Left colon (tissue), 2 donors: ENCODE measurements at regions not wholly inside any gene's neighbourhood (a gene's known extent, or its start where the extent isn't known, plus 50 kb on each side); places are given as distances from the start of the nearest gene placed in this dataset.
"Not testable (repeated sequence)": the region's sequence is repeated elsewhere in the genome, so short reads cannot be mapped to it uniquely, and the experiment has no call there.

ENCODE experiments used
- ATAC-seq: fragments of 200-7000 bp; cut with Tn5 transposase; one replicate; pipeline ENCODE4 v1.9.1; 2020; ENCODE audit warnings: mild to moderate bottlenecking, moderate library complexity
- DNase-seq, 2 donors: peaks; one replicate each; pipeline ENCODE4 v3.0.0-alpha.2; 2020
- intact Hi-C, 2 donors: fragments of 100-400 bp; cut with DNase I in 1 of 2; cut with micrococcal nuclease in 1 of 2; formaldehyde crosslinking; loops; one replicate each; pipeline versions ENCODE4 v1.11.2 to v1.14.0; 2022; cut with DNase I, micrococcal nuclease
- donor health status: DM: no; HTN: no; CAD: no.
- donor health status: DM: yes; HTN: yes; CAD: no.

DNA sequence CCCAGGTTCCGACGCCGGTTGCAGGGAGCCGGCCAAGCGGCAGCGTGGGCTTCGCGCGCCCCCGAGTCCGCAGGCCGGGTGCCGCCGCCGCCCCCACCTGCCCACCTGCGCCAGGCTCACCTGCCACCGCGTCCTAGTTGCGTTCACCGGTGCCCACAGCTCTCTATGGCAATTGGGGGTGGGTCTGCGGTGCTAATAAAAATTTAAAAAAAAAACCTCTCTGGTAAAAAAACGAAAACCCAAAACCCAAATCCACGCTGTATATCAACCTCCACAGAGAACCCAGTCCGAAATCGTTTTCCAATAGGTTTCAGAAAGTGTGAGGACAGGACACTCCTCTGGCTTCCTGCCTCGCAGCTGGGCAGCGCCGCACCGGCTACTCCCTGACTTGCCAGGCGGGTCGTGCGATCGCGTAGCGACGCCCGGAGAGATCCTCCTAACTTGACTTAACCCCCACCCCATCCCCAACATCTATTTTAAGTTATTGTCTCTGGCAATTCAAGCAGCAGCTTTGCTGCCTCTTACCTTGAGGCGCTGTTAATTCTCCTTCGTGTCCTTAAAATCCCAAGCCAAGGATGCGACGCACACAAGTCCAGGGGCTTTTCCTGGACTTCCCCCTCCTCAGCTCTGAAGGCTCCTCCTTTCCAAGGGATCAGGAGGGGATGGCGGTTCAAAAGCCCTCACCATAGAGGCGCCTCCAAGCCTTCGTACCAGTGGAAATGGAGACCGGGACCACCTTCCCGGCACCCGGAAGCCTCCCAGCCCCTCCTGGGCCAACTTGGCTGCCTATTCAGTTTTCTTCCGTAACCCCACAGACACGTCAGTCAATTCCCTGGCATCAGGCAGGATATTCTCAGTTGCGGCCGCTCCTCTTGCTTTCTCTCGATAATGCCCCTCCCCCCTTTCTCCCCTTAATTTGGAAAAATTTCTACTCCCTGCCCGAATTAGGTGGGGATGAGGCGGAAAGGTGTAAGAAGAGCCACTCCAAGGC, 1639.4 kb upstream of the C9orf72 start:
- intact Hi-C loops = no loop called here
- peak; percentile 42 for ATAC-seq

DNA sequence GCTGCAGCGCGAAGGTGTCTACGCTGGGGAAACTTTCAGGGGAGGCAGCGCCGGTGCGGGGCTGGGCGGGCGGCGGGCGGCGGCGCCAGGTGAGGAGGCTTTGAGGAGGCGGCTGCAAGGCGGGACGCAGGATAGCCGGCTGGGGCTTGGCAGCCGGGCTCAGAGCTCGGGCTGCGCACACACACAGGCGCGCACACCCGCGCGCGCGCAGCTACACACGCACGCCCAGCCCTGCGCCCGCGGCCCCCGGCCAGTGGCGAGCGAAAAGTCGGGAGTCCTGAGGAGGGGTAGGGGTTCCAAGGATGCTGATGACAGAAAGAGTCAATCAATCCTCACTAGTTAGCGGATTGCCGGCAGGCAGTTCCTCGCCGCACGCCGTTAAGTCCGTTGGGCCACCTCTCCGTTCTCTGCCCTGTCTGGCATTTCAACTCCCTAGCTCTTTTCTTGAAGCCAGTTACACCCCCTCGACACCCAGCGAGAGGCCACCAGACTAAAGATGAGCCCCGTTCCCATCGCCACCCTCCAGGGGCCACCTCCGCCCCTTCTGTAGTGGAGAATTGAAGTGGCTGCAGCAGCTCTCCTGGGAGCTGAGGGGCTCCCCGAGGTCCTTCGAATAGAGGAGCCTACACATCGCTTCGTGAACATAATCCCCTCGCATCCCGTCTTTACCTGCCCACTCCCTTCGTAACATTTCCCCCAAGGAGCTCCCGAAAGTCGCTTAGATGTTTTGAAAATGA, 1640.3 kb upstream of the C9orf72 start, which contains the start of gene LINGO2:
LINGO2 (minus strand) TSS at position 185 of the 737 bp plus-strand sequence.
- ATAC-seq (peak; percentile 27), DNase-seq (no peak)
- intact Hi-C loops = no loop called here

More for the DNA sequence above, 1639.4 kb upstream of the C9orf72 start:
- DNase-seq = peak in 1 of 2 donors; percentile 7

DNA sequence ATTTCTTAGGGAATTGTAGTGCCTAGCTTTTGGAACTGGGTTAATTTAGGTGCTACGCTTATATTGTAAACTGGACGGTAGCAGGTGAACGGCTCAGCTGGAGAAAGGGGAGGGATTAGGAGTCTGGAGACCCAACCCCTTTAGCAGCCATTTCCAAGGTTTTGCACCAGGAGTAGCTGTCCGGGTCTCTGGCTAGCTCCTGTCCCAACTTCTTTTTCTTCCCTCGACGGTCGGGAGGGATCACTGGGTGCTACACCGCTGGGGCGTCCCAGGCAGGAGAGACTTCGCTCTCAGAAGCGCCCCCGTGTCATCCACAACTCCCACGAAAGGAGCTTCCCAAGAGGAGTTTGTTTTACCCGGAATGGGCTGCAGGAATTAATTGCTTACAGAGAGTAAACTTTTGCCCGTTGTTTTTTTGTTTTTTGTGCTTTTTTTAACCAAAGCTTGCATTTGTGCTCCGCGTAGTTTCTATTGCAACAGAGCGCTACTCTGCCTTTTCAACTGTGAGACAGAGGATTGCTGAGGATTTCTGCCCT, 1640.9 kb upstream of the C9orf72 start:
- DNase-seq = no peak
- no peak for ATAC-seq
- intact Hi-C loops = no loop called here

DNA sequence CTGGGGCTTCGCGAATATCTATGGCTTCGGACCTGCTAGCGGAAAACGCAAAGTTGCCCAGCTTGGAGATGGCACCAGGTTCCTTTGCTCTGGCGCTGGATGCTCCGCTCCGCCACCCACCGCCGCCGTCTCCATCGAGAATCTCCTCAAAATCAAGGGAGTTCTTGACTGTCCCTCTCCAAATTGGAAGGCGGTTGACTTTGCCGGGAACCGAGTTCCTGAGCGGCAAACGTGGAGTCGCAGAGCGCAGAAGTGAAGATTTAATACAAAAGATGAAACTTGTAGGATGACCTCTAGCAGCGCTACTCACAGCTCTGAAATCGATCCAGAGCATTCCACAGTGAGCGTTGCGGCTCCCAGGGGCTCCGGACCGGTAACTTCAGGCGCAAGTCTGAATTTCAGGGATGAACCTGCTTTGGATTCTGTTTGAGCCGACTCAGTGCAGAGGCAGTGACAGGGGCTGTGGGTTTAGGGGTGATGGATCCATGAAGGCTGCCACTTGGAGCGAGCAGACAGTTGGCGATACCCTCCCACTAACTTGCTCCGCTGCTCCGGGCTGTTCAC, 1641.5 kb upstream of the C9orf72 start:
- ATAC-seq (no peak), DNase-seq (no peak)
- intact Hi-C loops = no loop called here

DNA sequence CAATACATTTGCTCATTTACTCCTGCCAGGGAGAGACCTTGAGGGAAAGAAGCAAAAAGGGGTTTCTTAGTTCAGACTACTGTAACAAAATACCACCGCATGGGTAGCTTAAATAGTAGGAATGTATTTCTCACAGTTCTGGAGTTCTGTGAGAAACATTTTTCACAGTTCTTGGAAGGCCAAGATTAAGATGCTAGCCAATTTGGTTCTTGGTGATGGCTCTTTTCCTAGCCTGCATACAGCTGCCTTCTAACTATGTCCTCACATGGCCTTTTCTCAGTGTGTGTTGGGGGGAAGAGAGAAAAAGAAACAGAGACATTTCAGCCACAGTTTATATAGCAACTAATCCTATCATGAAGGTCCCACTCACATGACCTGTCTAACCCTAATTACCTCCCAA, 1644.7 kb upstream of the C9orf72 start:
- no peak for ATAC-seq
- intact Hi-C loops = no loop called here

DNA sequence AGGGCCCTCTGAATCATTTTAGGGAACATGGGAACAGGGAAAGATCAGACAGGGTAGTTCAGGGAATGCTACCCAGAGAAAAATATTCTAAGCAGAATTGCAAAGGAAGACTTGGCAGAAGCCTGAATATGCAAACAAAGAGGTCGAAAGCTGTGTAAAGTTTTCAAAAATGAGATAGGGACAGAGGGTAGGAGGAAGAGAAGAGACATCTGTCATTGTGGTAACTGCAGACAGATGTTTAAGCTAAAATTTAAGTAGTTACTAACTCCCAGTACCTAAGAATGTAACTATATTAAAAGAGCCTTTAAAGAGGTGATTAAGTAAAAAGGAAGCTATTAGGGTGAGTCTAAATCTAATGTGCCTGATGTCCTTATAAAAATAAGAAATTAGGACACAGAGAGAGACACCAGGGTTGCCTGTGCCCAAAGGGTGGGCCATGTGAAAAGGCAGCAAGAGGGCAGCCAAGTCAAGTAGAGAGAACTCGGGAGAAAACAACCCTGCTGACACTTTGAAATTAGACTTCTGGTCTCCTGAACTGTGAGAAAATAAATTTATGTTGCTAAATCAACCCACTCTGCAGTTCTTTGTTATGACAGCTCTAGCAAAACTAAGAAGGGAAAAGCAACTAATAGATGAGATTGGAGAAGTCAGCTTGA, 1647.4 kb upstream of the C9orf72 start:
- DNase-seq (no peak), ATAC-seq (no peak)

More for the DNA sequence above, 1644.7 kb upstream of the C9orf72 start:
- no peak for DNase-seq

DNA sequence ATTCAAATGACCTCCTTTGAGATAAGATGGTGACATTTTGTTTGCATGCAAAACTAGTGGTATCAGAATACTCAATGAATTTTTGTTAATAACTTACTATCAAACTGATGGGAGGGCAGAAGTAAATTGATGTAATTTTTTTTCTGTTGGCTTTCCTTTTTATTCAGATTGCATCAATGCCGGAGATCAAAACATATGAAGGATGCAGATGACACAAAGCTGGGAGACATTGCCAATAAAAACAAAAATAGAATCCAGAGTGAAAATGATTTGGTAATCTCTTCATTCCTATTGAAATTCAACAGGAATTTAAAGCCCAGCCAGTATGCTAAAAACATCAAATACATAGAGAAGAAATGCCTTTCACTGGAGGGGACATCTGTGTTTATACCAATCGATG, 1655.3 kb upstream of the C9orf72 start:
- ATAC-seq (no peak), DNase-seq (no peak)
- intact Hi-C loops = no loop called here

More for the DNA sequence above, 1647.4 kb upstream of the C9orf72 start:
- intact Hi-C loops = no loop called here

DNA sequence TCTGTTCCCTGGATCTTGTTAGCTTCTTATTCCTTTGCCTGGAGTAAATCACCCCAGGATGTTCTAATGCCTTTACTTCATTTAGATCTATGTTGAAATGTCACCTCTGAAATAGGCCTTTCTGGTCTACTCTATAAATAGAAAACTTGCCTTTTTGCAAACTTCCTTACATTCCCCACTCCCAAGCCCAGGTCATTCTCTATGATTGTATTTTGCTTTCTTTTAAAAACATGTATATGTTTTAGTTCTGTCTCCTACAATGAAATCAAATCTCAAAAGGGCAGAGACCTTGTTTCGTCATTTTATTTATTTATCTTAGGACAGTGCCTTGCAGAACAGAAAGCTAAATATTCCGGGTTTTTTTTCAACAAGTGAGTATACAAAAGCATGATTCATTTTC, 1657.7 kb upstream of the C9orf72 start:
- intact Hi-C loops = no loop called here
- ATAC-seq = no peak

DNA sequence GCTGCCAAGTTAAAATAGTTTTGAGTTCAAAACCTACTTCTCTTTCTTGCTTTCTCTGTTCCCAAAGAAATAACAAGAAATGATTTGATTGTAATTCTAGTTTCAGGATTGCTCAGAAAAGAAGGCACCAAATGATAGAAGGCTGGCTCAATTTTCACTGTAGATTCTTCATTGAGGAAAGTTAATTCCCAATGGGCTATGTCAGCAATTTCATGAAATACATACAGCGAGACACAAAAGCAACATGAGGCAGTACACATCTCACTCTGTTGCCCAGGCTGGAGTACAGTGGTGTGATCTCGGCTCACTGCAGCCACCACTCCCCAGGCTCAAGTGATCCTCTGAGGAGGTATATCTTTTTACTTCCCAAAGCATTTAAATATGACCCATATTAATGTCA, 1659.9 kb upstream of the C9orf72 start:
- DNase-seq (no peak), ATAC-seq (no peak)
- intact Hi-C loops = no loop called here

More for the DNA sequence above, 1657.7 kb upstream of the C9orf72 start:
- DNase-seq = no peak

DNA sequence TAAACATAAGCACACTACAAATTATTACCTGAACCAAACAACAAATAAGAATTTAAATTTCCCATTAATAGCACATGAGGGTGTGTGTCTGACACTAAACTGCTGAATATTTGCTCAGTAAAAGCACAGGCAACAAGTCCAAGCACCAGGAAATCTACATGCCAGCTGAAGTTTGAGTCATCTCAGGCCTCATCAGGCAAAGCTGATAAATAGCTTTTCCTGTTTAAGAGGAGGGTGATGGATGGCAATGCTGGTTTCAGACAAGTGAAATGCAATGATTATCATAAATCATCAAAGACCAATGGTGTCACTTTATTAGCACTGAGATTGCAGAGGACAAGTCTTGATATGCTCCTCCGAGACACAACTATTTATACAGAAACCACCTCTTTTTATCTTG, 1668.0 kb upstream of the C9orf72 start:
- ATAC-seq (no peak), DNase-seq (no peak)
- intact Hi-C loops = no loop called here

DNA sequence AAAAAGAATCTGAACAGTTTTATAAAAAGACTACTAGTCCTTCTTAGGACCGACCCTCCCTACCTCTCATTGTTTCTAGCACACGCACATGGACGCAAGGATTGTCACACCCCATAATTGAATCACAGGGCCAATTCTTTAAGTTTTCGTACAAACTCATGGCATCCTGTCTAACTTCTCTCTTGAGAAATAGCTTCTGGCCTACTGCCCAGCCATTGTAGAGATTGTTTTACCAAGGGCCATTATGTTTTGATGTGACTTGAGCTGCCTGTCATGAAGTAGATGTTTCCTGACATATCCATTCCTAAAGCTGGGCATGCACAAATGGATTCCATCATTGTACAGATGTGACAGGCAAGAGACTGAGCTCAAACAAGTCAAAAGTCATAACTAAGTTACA, 1672.1 kb upstream of the C9orf72 start:
- no peak for DNase-seq

DNA sequence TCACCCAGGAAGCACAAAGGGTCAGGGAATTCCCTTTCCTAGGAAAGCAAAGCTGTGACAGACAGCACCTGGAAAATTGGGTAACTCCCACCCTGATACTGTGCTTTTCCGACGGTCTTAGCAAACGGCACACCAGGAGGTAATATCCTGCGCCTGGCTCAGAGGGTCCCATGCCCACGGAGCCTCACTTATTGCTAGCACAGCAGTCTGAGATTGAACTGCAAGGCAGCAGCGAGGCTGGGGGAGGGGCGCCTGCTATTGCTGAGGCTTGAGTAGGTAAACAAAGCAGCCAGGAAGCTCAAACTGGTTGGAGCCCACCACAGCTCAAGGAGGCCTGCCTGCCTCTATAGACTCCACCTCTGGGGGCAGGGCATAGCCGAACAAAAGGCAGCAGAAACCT, 1697.1 kb upstream of the C9orf72 start:
- ATAC-seq, intact Hi-C loops, DNase-seq: not testable (repeated sequence)

More for the DNA sequence above, 1672.1 kb upstream of the C9orf72 start:
- no peak for ATAC-seq
- intact Hi-C loops = no loop called here

DNA sequence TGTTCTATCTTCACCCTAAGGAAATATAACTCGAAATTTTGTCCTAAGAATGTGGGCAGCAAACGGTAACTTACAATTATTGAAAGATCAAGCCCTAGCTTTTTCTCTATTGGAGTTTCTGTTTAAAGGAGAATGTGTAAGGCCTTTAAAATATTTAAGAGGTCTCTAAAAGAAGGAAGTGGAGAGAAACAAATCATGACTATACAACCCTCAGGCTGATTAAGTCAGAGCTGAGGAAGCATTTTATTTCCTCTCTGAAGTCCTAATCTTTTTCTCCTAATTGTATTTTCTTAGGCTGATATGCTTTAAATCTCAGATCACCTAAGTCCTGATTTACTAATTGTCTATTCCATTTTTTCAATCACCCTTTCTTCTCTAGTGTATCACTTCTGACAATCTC, 1708.8 kb upstream of the C9orf72 start:
- DNase-seq = no peak
- ATAC-seq = no peak
- intact Hi-C loops = no loop called here

DNA sequence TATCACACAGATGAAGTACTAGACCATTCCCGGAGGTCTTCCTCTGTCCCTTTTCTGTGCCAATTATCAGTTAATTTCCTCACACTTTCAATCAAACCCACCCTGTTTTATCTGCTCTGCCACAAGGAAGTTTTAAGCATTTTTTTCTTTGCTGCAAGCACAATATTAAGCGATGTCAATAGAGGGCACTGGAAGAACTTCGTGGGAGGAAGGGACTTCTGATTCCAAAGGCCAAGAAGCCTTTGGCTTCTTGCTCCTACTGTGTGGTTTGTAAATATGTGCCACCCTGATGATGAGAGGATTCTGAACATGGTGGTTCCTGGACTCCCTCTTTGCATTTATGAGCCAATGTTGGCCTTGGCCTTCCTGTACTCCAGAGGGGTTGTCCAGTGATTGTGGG, 1712.5 kb upstream of the C9orf72 start:
- ATAC-seq (no peak), DNase-seq (no peak)
- intact Hi-C loops = no loop called here

DNA sequence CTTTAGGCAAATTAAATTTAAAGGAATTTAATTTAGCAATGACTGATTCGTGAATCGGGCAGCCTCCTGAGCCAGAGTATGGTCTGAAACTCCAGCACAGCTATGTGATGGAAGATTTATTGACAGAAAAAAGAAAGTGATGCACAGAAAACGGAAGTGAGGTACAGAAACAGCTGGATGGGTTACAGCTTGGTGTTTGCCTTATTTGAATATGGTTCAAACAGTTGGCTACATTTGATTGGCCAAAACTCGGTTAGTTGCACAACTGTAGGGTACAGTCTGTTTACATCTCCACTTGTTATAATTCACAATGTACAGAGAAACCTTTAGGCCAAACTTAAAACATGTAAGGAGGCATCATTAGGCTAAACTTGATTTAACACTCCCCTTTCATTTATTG, 1716.1 kb upstream of the C9orf72 start:
- intact Hi-C loops = no loop called here
- no peak for DNase-seq
- no peak for ATAC-seq

DNA sequence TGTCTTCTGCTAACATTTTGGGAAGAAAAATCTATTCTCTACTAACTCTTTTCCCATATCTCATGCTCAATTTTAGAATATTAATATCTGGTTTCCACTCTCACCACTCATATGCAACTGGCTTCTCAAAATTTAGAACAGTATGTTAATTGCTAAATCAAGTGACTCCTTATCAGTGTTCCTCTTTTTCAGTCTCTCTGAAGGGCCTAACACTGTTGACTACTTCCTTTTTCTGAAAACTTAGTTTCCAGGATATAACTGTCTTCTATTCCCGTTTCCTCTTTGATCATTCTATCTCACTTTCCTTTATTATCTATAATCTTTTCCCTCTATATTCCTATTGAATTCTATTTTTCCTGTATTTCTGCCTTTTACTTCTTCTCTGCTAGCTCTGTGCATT, 1717.2 kb upstream of the C9orf72 start:
- DNase-seq (no peak), ATAC-seq (no peak)
- intact Hi-C loops = no loop called here

DNA sequence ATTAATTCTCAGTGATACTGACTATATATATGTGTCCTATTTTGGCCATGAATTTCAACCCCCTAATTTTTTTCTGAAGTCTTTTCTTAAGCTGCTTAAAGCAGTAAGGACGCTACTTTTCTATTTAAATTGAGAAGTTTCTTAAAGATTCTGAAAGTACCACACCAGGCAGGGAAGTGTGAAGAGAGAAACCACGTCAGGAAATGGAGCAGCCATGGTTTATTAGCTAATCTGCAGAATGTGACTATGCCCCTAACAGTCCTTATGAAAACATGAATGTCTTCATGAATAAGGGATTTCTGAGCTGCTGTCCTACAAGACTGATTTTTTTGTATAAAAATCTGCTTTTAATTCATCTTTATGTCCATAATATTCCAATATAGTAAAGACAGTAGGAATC, 1724.3 kb upstream of the C9orf72 start:
- no peak for DNase-seq
- intact Hi-C loops = no loop called here
- ATAC-seq = no peak

DNA sequence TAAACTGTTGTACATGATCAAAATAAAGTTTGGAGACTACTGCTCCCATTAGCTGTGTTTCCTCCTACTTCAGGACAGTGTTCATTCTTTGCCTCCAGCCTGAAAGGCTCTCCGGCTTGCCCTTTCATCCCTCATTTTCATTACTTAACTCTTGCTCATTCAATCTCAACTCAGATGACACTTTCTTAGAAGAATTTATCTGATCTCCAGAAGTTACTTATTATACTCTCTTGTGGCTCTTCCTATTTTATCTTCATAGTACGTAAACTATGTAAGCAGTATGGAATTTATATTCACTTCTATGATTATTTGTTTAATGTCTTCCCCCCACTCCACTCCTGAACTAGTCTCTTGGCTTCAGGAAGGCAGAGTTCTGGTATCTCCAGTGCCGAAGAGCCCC, 1737.9 kb upstream of the C9orf72 start:
- no peak for DNase-seq
- intact Hi-C loops = no loop called here
- no peak for ATAC-seq

DNA sequence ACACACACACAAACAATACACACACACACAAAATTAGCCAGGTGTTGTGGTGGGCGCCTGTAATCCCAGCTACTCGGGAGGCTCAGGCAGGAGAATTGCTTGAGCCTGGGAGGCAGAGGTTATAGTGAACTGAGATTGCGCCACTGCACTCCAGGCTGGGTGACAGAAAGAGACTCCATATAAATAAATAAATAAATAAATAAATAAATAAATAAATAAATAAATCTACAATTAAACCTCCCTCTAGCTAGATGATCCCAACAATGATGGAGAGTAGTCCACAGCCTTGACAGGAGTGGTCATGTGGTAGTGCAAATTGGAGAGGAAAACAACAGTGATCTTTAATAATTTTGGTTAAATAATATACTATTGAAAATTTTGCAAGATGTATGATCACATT, 1739.0 kb upstream of the C9orf72 start:
- ATAC-seq = no peak
- intact Hi-C loops = no loop called here
- no peak for DNase-seq
